ENCODE measurements at regions not wholly inside any gene's neighbourhood (a gene's known extent, or its start where the extent isn't known, plus 50 kb on each side); places are given as distances from the start of the nearest gene placed in this dataset.

DNA sequence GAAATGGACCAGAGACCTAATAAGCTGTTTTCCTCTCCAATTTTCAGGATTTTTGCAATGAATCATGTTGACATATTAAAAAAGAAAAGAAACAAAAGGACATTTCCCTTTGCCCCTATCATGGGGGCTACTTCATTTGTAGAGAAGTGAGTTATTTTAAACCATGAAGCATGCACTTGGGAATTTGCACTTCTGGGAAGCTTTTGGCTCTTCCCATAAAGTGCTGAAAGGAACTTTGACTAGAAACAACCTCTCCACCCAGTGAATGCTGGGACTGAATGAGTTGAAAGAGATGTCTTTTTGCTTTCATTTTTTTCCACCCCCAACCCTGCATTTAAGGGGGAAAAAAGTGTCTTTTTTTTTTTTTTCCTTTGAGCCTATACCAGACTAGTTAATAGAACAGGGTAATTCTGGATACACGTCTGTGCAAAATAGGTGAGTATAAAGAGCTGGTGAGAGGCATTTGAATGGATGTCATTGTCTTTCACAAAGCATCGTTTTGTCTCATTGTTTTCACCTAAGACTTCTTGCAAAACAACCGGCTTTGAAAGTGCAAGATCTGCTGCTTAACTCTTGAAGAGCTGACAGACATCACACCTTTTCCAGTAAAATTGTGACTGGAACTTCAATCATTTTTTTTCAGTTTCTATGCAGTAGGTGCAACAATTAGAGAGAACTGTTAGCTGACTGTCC lies 138.7 kb upstream of the BACH2 start:
- DNase-seq (ENCODE audit: low spot score) = no peak

DNA sequence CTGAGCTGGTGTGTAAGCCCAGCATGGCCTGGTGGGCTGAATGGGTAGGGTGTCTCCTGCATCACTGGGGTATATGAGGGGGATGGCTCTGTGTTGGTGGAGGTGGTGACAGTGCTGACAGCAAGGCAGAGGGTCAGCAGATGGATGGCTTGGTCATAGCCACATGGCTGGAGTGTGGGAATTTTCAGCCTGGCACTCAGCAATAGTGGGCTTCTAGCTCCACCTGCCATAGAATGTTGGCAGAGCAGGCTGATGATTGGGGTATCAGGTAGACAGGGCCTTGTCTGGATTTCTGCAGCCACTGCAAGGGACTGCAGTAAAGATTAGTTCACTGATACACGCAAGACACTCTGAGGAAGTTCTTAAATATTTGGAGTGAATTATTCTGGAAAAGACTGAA lies 137.5 kb upstream of the BACH2 start:
- no peak for DNase-seq (ENCODE audit: low spot score)

DNA sequence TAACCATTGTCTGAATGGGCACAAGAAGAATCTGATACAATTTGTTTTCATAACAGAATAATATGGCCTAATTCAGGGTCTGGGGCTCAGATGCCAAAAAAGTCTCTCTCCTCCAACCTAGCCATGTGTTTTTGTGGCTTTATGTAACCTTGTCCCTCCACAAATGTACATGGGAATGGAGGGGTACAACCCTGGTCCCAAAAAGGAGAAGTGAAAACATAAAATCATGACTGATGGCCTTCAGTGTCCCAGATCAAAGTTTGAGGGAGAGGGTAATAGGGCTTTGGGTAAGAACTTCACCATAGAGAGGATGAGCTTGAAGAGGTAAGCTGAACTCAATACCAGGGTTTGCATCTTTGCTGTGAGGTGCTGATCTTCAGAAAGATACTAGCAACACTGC lies 136.3 kb upstream of the BACH2 start:
- no peak for DNase-seq (ENCODE audit: low spot score)

DNA sequence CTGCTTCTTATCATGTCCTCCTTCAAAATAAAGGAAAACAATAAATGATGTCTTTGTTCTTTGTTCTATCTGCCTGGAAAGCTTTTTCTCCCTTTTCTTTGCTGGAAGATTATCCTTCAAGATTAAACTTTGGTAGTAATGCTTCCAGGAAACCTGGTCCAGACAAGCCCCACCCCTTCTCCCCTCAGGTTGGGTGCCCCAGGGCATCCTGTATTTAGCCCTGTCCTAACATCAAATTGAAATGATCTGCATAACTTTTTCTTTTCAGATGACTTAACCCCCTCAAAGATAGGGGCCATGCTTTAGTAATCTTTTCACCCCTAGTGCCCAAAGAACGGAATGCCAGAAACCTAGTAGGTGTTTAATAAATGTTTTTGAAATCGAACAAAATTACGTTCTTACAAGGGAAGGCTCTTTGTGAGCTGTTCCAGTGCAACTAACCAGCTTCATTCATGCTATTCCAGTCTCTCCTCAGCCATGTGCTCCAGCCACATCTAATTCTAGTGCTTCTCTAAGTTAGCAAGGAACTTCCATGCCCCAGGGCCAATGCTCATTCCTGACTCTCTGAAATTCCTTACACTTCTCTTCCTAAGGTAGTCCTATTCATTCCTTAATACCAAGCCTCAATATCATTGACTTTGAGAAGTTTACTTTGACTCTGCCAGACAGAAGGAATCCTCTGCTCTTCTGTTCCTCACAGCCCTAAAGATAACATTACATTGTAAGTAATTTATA lies 135.6 kb upstream of the BACH2 start:
- no peak for DNase-seq (ENCODE audit: low spot score)

DNA sequence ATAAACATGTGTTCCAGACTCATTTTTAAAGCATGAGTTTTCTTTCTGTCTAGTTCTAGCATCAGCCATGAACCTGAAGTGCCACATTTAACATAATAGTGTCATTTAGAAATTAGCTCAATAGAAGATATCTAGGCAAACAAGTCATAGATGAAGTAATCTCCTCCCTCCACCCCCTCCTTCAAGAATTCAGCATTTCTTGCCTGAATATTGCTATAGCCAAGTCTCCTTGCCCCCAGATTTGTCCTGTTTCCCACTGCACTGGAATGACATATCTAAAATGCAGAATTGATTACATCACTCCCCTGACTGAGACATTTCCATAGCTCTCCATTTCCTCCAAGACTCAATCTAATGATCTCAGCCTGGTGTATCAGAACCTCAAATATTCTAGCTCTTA lies 134.9 kb upstream of the BACH2 start:
- DNase-seq (ENCODE audit: low spot score) = no peak

DNA sequence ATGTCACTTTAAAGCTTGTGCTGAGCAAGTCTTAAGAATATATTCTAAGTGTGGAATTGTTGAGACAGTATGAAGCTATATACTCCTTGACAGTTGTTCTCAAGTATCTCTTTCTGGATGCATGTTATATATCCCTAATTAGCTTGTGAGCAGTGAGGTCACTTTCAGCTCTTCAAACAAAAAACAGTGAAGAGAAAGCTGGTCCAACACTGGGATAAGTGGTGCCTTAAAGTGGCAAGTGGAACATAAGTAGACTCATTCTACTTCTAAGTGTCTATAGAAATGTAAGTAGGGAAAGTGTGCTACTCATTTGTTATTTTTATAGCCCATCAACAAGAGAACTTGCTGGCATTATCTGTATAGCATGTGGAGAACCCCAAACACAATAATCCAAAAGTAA lies 133.1 kb upstream of the BACH2 start:
- no peak for DNase-seq (ENCODE audit: low spot score)

DNA sequence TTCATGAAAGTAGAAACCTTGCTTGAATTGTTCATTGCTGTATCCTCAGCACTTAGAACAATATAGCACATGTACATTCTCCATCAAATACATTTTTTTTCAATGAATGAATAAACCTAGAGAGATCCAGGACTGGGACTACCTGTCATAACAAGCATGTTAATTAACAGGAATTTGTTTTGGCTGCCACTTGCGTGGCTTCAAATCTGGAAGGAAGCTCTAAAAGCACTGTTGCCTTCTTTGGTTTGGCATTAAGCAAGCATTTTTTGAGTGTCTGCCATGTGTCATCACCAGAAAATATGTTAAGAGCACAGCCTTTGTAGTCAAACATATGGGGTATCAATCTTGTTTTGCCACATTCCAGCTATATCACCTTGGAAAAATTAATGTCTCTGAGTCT lies 131.9 kb upstream of the BACH2 start:
- DNase-seq (ENCODE audit: low spot score) = no peak

DNA sequence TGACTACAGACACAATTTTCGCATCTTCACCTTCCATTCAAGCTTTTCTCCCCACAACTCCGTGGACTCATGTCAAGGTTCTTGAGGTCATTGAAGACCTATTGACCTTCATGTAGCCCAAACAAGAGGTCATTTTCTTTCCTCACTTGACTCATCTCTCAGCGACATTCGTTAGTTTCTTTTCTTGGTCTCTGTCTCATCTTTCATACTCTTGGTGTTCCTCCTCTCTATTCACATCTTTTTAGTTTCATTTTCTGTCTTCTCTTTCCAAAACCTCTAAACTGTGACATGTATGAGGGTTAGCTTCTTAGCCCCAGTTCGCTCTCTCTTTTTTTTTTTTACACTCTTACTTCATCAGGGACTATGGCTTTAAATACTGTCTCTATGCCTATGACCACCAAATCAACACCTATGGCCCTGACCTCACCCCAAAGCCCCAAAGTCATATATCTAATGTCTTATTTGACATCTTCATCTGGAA lies 128.6 kb upstream of the BACH2 start:
- no peak for DNase-seq (ENCODE audit: low spot score)

DNA sequence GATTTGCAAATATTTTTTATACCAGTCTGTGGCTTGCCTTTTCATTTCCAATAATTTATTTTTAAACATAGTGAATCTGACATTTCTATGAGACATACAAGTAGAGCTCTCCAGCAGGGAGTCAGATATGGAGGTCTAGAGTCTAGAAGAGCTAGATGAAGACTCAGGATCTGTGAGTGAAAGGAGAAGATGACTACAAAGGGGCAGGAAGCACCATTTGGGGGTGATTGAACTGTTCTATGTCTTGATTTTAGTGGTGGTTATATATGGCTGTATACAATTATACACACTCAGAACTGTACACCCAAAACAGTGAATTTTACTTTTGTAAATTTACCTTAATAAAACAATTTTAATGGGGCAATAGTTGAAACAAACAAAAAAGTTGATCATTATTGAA lies 127.9 kb upstream of the BACH2 start:
- DNase-seq (ENCODE audit: low spot score) = no peak

DNA sequence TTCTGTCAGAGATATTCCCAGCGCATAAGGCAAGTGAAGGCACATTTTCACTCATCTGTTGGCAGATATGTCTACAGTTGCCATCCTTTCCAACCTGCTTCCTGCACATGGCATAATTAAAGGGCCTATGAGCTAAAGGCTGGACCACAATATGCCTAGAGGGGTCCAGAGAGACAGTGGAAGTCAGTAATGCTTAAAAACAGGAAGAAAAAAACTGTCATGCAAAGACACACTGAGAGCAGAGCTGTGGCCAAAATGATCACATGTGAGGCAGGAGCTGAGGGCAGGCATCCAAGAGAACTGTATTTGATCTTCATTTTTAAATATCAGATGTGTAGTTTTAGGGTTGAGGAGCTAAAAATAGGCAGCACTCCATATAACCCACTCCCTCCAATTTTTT lies 125.0 kb upstream of the BACH2 start:
- no peak for DNase-seq (ENCODE audit: low spot score)

DNA sequence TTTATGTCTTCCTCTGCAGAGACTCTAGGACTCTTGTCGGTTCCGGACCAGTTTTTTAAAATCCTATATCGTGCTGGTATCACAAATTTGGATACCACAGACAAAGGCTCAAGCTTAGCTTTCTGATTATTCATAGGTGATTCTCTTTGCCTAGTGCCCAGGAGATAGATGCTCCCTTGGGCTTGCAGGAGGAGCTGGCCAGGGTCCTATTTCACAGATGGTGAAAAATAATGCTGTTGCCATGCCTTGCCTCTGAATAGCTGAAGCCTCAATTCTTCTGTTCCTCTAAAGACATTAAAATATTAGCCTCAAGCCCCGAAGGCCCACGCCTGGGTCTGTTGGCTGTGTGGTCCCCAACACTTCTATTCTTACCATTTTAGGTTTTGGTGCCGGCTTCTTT lies 123.9 kb upstream of the BACH2 start:
- no peak for DNase-seq (ENCODE audit: low spot score)

DNA sequence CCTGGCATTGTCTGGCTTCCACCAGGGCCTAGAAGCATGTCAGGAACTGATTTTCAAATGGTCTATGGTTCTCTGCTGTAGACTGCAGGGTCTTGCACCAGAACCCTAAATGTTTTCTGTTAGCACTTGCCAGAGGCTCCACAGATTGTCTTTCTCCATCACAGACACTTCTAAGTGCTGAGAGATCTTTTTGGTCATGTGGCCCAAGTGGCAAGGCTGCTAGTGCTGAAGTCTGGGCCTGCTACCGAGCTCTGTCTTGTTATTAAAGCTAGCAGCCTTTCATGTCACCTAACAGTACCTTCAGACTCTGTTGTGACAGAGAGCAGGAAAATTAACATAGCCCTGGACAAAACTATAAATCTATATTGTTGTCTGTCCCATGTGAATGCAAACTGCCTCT lies 120.7 kb upstream of the BACH2 start:
- DNase-seq (ENCODE audit: low spot score) = no peak

DNA sequence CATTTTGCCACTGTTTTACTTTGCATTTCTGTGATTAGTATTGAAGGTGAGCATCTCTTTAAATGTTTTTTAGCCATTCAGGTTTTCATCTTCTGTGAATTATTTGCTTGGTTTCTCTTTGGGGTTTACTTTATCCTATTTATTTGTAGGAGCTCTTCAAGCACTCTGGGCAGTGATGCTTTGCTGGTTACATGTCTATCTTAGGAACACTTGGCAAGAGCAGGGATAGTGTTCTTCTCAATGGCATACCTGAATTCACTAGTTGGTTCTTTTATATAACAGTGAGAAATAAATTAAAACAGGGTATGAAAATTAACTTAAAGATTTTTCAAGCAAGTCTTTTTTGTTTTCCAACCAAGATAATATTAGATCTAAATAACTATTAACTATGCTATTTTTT lies 119.7 kb upstream of the BACH2 start:
- DNase-seq (ENCODE audit: low spot score) = no peak

DNA sequence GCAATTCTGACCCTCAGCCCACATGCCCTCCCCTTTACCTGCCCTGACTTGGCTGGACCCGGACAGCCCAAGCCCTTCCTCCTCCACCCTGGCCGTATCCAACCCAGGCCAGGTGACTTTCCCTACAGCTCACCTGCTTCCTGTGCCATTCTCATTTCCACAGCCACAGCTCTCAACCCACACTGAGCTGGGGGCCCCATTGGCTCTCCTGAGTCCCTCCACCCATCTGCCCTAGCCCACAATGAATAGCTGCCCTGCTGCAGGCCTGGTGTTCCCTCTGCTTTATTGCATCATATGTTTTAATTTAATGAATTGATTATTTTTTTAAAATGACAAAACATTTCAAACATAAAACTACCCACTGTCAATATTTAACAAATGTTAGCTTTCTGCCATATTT lies 118.5 kb upstream of the BACH2 start:
- no peak for DNase-seq (ENCODE audit: low spot score)

DNA sequence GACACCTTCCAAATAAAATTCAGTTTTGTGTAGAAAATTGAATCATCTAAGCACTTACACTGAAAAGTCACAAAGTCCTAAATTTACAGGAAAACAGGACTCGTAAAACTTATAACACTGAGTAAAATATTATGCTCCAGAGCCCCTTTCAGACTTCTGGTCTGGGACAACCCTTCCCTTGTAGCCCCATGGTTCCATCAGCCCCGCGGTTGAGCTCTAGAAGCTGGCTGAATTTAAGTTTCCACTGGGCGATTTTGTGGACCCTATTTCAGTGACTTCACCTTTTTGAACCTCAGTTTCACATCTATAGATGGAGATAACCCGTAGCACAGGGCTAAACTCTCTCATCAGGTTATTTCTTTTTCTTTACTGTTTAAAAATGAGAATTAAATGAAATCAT lies 117.7 kb upstream of the BACH2 start:
- DNase-seq (ENCODE audit: low spot score) = no peak

DNA sequence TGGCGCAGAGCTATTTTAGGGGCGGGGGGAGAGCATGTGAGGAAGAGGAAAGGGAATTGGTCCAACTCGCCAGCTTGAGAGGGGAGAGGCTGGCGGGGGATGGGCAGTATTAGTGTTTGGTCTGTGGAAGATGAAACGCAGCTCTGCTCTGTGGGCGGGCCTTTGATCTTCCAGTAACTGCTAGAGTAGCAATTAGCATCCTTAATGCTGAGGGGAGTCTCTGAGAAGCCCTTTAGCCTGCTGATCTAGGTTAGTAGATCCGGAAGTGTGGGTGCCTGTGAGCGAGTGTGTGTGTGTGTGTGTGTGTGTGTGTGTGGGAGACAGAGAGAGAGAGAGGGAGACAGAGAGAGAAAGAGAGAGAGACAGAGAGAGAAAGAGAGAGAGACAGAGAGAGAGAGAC lies 117.2 kb upstream of the BACH2 start:
- peak; percentile 77 for DNase-seq (ENCODE audit: low spot score)

DNA sequence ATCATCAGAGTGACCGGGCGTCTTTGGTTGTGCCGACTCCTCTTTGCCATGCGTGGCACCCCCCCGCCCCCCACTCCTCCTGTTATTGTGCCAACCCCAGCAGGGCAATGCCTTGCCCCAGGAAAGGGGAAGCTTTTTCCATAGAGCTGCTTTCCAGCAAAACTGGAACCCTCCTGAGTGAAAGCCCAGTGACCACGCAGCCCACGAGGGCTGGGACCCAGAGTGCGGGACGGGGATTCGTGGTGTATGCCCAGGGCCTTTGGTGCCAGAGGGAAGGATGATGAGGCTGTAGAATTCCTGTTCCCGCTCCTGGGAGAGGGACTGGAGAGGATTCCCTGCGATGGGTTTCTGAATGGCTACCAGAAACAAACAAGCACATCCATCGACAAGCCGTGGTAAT lies 116.8 kb upstream of the BACH2 start:
- no peak for DNase-seq (ENCODE audit: low spot score)

DNA sequence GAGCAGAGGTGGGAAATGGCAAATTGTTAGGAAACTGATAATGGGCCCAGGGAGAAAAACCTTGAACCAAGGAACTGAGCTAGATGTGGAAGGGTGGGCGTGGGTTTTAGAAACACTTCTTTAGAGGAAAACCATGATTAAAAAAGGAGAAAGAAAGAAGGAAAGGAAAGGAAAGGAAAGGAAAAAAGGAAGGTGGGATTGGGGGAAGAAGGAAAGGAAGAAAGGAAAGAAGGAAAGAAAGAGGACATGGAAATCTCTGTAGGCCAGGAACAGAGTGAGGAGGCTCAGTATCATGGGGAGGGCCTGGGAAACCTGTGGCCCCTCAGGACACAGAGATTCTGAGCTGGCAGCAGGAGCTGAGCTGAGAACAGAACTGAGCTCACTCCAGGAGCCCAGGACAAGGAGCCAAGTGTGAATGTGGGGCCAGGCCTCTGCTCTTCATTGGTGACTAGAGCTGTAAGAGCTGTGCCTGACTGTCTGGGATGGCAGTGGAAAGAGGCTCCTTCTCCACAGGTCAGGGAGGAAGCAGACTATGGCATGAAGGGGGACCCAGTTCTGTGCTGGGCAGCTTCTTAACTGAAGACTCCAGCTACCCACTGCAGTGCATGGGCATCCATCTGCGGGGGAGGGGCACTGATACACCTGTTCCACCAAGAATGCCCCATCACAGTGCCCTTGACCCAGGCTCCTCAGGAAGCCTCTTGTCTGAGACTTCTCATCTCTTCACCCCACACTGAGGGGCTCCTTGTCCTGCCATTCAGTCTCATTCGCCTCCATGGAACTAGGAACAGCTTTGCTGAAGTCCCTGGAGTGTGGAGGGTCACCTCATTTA lies 116.1 kb upstream of the BACH2 start:
- DNase-seq (ENCODE audit: low spot score) = no peak

DNA sequence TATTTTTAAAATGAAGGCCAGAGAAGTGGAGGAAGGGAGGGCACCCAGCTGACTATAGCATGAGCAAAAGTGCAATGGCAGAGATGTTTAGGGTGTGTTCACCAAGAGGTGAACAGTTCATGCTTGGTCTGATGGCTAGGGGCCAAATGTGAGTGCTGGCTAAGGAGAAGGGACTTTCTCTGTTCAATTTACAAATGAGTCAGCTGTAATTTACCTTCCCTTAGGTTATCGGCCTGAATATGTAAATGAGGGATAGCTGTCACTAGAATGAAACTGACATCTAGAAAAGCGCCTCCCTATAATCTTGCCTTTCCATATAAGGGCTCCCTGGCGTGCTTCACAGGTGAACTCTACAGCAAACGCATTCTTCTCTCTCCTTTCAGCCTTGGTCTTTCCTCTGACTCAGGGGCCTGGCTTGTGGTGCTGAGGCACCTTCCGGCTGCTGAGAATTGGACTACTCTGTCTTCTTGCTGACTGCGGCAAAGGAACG lies 114.7 kb upstream of the BACH2 start:
- no peak for DNase-seq (ENCODE audit: low spot score)

DNA sequence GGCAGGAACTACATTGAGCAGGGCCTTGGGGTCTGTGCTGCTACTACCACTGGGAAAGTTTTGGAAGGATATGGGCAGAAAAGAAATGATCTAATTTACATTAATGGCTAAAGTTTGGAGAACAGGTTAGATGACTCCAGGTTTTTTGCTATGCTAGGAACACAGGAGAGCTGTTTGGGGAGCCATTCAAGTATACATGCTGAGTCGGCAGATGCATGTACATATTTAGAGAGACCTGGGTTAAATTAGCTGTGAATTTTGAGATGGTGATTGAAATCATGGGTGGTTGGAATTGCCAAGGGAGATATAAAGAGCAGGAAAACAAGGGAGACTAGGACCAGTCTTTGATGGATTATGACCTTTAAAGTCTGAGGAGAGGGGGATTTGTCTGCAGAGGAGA lies 113.1 kb upstream of the BACH2 start:
- no peak for DNase-seq (ENCODE audit: low spot score)

DNA sequence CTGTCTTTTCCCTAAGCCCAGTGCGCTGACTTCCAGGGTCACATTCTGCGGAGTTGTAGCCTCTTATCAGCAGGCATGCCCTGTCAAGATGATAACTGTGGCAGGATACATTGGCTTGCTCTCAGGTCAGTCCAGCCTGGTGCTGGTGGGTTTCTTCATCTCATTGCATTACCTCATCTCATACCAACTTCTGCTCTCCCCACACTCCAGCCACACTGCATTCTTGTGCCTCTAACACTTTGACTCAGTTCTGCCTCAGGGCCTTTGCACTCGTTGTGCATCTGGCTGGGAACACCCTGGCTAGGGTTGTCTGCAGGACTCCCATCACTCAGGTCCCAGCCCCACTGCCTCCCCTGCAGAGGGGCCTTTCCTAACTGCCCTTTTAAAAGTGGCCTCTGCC lies 110.3 kb upstream of the BACH2 start:
- DNase-seq (ENCODE audit: low spot score) = no peak

DNA sequence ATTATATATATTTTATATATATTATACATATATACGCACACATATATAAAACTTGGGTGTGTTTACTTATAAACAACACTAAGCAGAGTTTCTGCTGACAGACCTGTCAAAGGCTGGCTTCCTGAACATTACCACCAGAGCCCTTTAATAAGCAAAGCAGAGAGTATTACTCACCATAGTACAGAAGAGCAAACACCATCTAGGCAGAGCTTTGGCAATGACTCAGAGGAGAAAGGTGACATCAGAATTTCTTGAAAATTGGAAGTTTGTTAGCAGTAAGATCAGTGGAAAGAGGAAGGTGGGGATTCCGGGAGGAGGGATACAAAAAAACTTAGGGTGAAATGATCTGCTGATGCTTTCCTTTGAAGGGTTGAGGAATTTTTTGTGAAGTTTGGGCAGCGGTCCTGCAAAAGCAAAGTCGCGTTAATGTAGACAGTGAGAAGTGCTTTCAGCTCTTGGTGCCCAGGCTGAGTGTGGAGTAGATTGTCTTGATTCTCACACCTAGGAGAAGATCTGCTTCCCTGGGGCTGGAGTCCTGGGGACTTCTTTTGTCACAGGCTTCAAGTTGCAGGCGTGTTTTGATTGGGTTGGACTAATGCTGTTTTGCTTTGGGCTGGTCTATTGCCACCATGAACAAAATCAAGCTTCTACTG lies 109.6 kb upstream of the BACH2 start:
- peak; percentile 17 for DNase-seq (ENCODE audit: low spot score)
